Stimulated activated naive CD8-positive, alpha-beta T cell treated with anti-CD3 and anti-CD28 coated beads, Interleukin-15, amount 100 ng/mL, for 72 hours (primary cell): ENCODE measurements at regions not wholly inside any gene's neighbourhood (a gene's known extent, or its start where the extent isn't known, plus 50 kb on each side); places are given as distances from the start of the nearest gene placed in this dataset.
A peak's percentile ranks its signal among the peaks of the same experiment; 100 is the strongest.

Source experiments
- ATAC-seq: fragments of 150-1000 bp; cut with Tn5 transposase; 2 replicates; pipeline ENCODE4 v1.10.0; 2021; ENCODE audit warnings: mild to moderate bottlenecking, moderate library complexity
- DNase-seq, 2 donors: peaks; one replicate each; pipeline ENCODE4 v3.0.0; 2021 to 2022
- H3K27ac Mint-ChIP-seq, 2 donors: one replicate each; pipeline ENCODE4 v1.8.0; 2022; ENCODE audit warnings: mild to moderate bottlenecking in 2 of 2, mixed read lengths in 2 of 2, moderate library complexity in 2 of 2
- H3K27me3 Mint-ChIP-seq: one replicate; pipeline ENCODE4 v1.8.0; 2022; ENCODE audit warnings: mixed read lengths
- H3K4me1 Mint-ChIP-seq: one replicate; pipeline ENCODE4 v1.8.0; 2022; ENCODE audit warnings: mild to moderate bottlenecking, mixed read lengths
- H3K4me3 Mint-ChIP-seq, 2 donors: one replicate each; pipeline ENCODE4 v1.8.0; 2022; ENCODE audit warnings: mild to moderate bottlenecking in 2 of 2, mixed read lengths in 2 of 2, moderate library complexity in 1 of 2
- H3K9me3 Mint-ChIP-seq, 2 donors: one replicate each; pipeline ENCODE4 v1.8.0; 2022; ENCODE audit warnings: mixed read lengths in 2 of 2

- Mint-ChIP-seq H3K4me3 (peak overlapping the region in 1 of 2 donors; percentile 75), H3K4me1 (peaks cover 21% of the 10 kb centered on the region), H3K27ac (no peak overlapping the region), H3K27me3 (peaks cover 10% of the 10 kb centered on the region), H3K9me3 (no peaks in the 10 kb centered on the region)
- DNase-seq: no peak
- no peak for ATAC-seq
These were observed 322.7 kb upstream of the RTL1 start for GRCh38 chr14:101226265-101226602.

- Mint-ChIP-seq H3K9me3 (no peaks in the 10 kb centered on the region), H3K27ac (no peak overlapping the region), H3K4me1 (peaks cover 21% of the 10 kb centered on the region), H3K27me3 (peaks cover 10% of the 10 kb centered on the region), H3K4me3 (no peak overlapping the region)
- DNase-seq: no peak
- peak; percentile 15 for ATAC-seq
These were observed 323.3 kb upstream of the RTL1 start for GRCh38 chr14:101226603-101227425.

- Mint-ChIP-seq H3K27me3 (peaks cover 6% of the 10 kb centered on the region), H3K4me3 (no peak overlapping the region), H3K4me1 (peaks cover 21% of the 10 kb centered on the region), H3K27ac (no peak overlapping the region), H3K9me3 (no peaks in the 10 kb centered on the region)
- no peak for DNase-seq
- ATAC-seq: no peak
These were observed 324.4 kb upstream of the RTL1 start for GRCh38 chr14:101227611-101228594.

- H3K27me3 Mint-ChIP-seq: no peaks in the 10 kb centered on the region
- no peak for ATAC-seq
- no peak overlapping the region for H3K4me3 Mint-ChIP-seq
- no peaks in the 10 kb centered on the region for H3K9me3 Mint-ChIP-seq
- H3K4me1 Mint-ChIP-seq: peaks cover 21% of the 10 kb centered on the region
- H3K27ac Mint-ChIP-seq: peak overlapping the region in 1 of 2 donors; percentile 14
- DNase-seq: no peak
These were observed 325.5 kb upstream of the RTL1 start for GRCh38 chr14:101228949-101229541.

- Mint-ChIP-seq H3K27ac (no peak overlapping the region), H3K4me3 (no peak overlapping the region), H3K4me1 (peaks cover 21% of the 10 kb centered on the region), H3K9me3 (no peaks in the 10 kb centered on the region), H3K27me3 (no peaks in the 10 kb centered on the region)
- no peak for ATAC-seq
- DNase-seq: no peak
These were observed 326.1 kb upstream of the RTL1 start for GRCh38 chr14:101229666-101230065.

GRCh38 chr14:101230161-101230850, 326.8 kb upstream of the RTL1 start:
- H3K9me3 Mint-ChIP-seq: no peaks in the 10 kb centered on the region
- no peak overlapping the region for H3K27ac Mint-ChIP-seq
- H3K27me3 Mint-ChIP-seq: no peaks in the 10 kb centered on the region
- ATAC-seq (no peak), DNase-seq (peak in 1 of 2 donors; percentile 4)
- peaks cover 15% of the 10 kb centered on the region for H3K4me1 Mint-ChIP-seq
- no peak overlapping the region for H3K4me3 Mint-ChIP-seq

- no peak overlapping the region for H3K27ac Mint-ChIP-seq
- ATAC-seq (no peak), DNase-seq (no peak)
- H3K4me1 Mint-ChIP-seq: peaks cover 8% of the 10 kb centered on the region
- H3K27me3 Mint-ChIP-seq: no peaks in the 10 kb centered on the region
- H3K4me3 Mint-ChIP-seq: no peak overlapping the region
- no peaks in the 10 kb centered on the region for H3K9me3 Mint-ChIP-seq
These were observed 327.5 kb upstream of the RTL1 start for GRCh38 chr14:101230851-101231550.

GRCh38 chr14:101231828-101232227, 328.3 kb upstream of the RTL1 start:
- Mint-ChIP-seq H3K27me3 (no peaks in the 10 kb centered on the region), H3K4me1 (no peaks in the 10 kb centered on the region), H3K9me3 (no peaks in the 10 kb centered on the region), H3K4me3 (no peak overlapping the region), H3K27ac (peak overlapping the region; percentile 6 to 57)
- ATAC-seq (no peak), DNase-seq (no peak)

- H3K27me3 Mint-ChIP-seq: no peaks in the 10 kb centered on the region
- DNase-seq (no peak), ATAC-seq (no peak)
- no peak overlapping the region for H3K27ac Mint-ChIP-seq
- no peaks in the 10 kb centered on the region for H3K4me1 Mint-ChIP-seq
- H3K9me3 Mint-ChIP-seq: no peaks in the 10 kb centered on the region
- no peak overlapping the region for H3K4me3 Mint-ChIP-seq
These were observed 328.8 kb upstream of the DIO3 start for GRCh38 chr14:101232340-101233020.

- ATAC-seq (no peak), DNase-seq (no peak)
- no peaks in the 10 kb centered on the region for H3K27me3 Mint-ChIP-seq
- no peaks in the 10 kb centered on the region for H3K4me1 Mint-ChIP-seq
- no peak overlapping the region for H3K4me3 Mint-ChIP-seq
- peak overlapping the region in 1 of 2 donors; percentile 63 for H3K27ac Mint-ChIP-seq
- no peaks in the 10 kb centered on the region for H3K9me3 Mint-ChIP-seq
These were observed 328.3 kb upstream of the DIO3 start for GRCh38 chr14:101233021-101233366.

- Mint-ChIP-seq H3K27me3 (no peaks in the 10 kb centered on the region), H3K4me1 (no peaks in the 10 kb centered on the region), H3K27ac (no peak overlapping the region)
These were observed 327.9 kb upstream of the DIO3 start for GRCh38 chr14:101233391-101233790.

GRCh38 chr14:101233808-101234207, 327.5 kb upstream of the DIO3 start:
- no peak overlapping the region for H3K4me3 Mint-ChIP-seq
- DNase-seq: no peak
- no peak for ATAC-seq
- H3K9me3 Mint-ChIP-seq: no peaks in the 10 kb centered on the region
- no peaks in the 10 kb centered on the region for H3K4me1 Mint-ChIP-seq
- H3K27ac Mint-ChIP-seq: no peak overlapping the region
- no peaks in the 10 kb centered on the region for H3K27me3 Mint-ChIP-seq

More at GRCh38 chr14:101233391-101233790, 327.9 kb upstream of the DIO3 start:
- ATAC-seq: no peak
- H3K4me3 Mint-ChIP-seq: no peak overlapping the region
- no peak for DNase-seq
- H3K9me3 Mint-ChIP-seq: no peaks in the 10 kb centered on the region

- Mint-ChIP-seq H3K27ac (no peak overlapping the region), H3K4me1 (no peaks in the 10 kb centered on the region), H3K27me3 (no peaks in the 10 kb centered on the region), H3K9me3 (no peaks in the 10 kb centered on the region), H3K4me3 (no peak overlapping the region)
- DNase-seq: no peak
- peak; percentile 31 for ATAC-seq
These were observed 326.9 kb upstream of the DIO3 start for GRCh38 chr14:101234244-101234937.

GRCh38 chr14:101234999-101235334, 326.3 kb upstream of the DIO3 start:
- H3K4me3 Mint-ChIP-seq: no peak overlapping the region
- no peaks in the 10 kb centered on the region for H3K4me1 Mint-ChIP-seq
- H3K9me3 Mint-ChIP-seq: no peaks in the 10 kb centered on the region
- no peak for ATAC-seq
- no peak for DNase-seq
- no peak overlapping the region for H3K27ac Mint-ChIP-seq
- no peaks in the 10 kb centered on the region for H3K27me3 Mint-ChIP-seq
